Renal cortex interstitium (tissue), 11 donors: ENCODE measurements at regions not wholly inside any gene's neighbourhood (a gene's known extent, or its start where the extent isn't known, plus 50 kb on each side); places are given as distances from the start of the nearest gene placed in this dataset.
A peak's percentile ranks its signal among the peaks of the same experiment; 100 is the strongest.

Experiments used
- DNase-seq, 11 donors: peaks; one replicate each; pipeline ENCODE4 v3.0.0-alpha.2; 2013; ENCODE audit warnings: low read depth in 9 of 11, low spot score in 4 of 11; ENCODE audit errors: extremely low read depth in 1 of 11

GRCh38 chr11:70924108-70924507 is 328.3 kb downstream of the SHANK2 start:
- DNase-seq: no peak

GRCh38 chr11:70925238-70925637 is 327.1 kb downstream of the SHANK2 start:
- no peak for DNase-seq

- no peak for DNase-seq
Measured at GRCh38 chr11:70926543-70927201, 325.7 kb downstream of the SHANK2 start.

GRCh38 chr11:70928854-70929598 is 323.4 kb downstream of the SHANK2 start:
- no peak for DNase-seq

- no peak for DNase-seq
Measured at GRCh38 chr11:70930215-70930614, 322.2 kb downstream of the SHANK2 start.

GRCh38 chr11:70931430-70931829 is 320.9 kb downstream of the SHANK2 start:
- DNase-seq: no peak

GRCh38 chr11:70933981-70934583 is 318.3 kb downstream of the SHANK2 start:
- DNase-seq: peak in 1 of 11 donors; percentile 30

- no peak for DNase-seq
Measured at GRCh38 chr11:70935006-70935768, 317.2 kb downstream of the SHANK2 start.

- no peak for DNase-seq
Measured at GRCh38 chr11:70942593-70942992, 309.8 kb downstream of the SHANK2 start.

- no peak for DNase-seq
Measured at GRCh38 chr11:70944141-70944540, 308.2 kb downstream of the SHANK2 start.

- no peak for DNase-seq
Measured at GRCh38 chr11:70944636-70945035, 307.7 kb downstream of the SHANK2 start.

- DNase-seq: no peak
Measured at GRCh38 chr11:70948398-70948797, 304.0 kb downstream of the SHANK2 start.

GRCh38 chr11:70948855-70949531 is 303.4 kb downstream of the SHANK2 start:
- no peak for DNase-seq

GRCh38 chr11:70951139-70951804 is 301.1 kb downstream of the SHANK2 start:
- no peak for DNase-seq

GRCh38 chr11:70952191-70952590 is 300.2 kb downstream of the SHANK2 start:
- no peak for DNase-seq

- no peak for DNase-seq
Measured at GRCh38 chr11:70953720-70954119, 298.7 kb downstream of the SHANK2 start.

GRCh38 chr11:70954471-70954870 is 297.9 kb downstream of the SHANK2 start:
- DNase-seq: no peak
